ENCODE measurements at regions not wholly inside any gene's neighbourhood (a gene's known extent, or its start where the extent isn't known, plus 50 kb on each side); places are given as distances from the start of the nearest gene placed in this dataset.
"Not testable (repeated sequence)": the region's sequence is repeated elsewhere in the genome, so short reads cannot be mapped to it uniquely, and the experiment has no call there.

DNA sequence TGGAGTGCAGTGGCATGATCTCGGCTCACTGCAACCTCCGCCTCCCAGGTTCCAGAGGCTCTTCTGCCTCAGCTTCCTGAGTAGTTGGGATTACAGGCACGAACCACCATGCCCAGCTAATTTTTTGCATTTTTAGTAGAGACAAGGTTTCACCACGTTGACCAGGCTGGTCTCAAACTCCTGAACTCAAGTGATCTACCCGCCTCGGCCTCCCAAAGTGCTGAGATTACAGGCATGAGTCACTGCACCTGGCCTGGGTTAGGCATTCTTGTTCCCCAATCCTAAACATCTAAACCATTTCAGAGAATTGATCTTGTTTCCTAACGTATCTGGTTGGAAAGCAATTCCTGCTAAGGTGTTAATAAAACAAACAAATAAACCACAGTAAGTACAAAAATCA, 264.8 kb downstream of the EFCAB11 start:
- Mint-ChIP-seq H3K9me3 (peaks cover 28% of the 10 kb centered on the region), H3K36me3 (ENCODE audit: low read depth) (peaks cover 20% of the 10 kb centered on the region)
- DNase-seq (ENCODE audit: low spot score); H3K27ac Mint-ChIP-seq; H3K4me3 Mint-ChIP-seq (ENCODE audit: low read depth); H3K27me3 Mint-ChIP-seq (ENCODE audit: low read depth); intact Hi-C loops (cut with micrococcal nuclease); H3K4me1 Mint-ChIP-seq (ENCODE audit: low read depth): not testable (repeated sequence)

- Mint-ChIP-seq H3K4me3 (ENCODE audit: low read depth) (no peak overlapping the region), H3K27ac (no peak overlapping the region), H3K36me3 (ENCODE audit: low read depth) (peaks cover 24% of the 10 kb centered on the region), H3K9me3 (peaks cover 36% of the 10 kb centered on the region), H3K27me3 (ENCODE audit: low read depth) (no peaks in the 10 kb centered on the region), H3K4me1 (ENCODE audit: low read depth) (peaks cover 8% of the 10 kb centered on the region)
- DNase-seq (ENCODE audit: low spot score), result no peak
- intact Hi-C loops (cut with micrococcal nuclease), result no loop called here
Observed at GRCh38 chr14:89688507-89689211, 265.9 kb downstream of the EFCAB11 start.

- Mint-ChIP-seq H3K9me3 (peaks cover 44% of the 10 kb centered on the region), H3K36me3 (ENCODE audit: low read depth) (peaks cover 30% of the 10 kb centered on the region), H3K4me1 (ENCODE audit: low read depth) (peaks cover 16% of the 10 kb centered on the region)
- H3K27ac Mint-ChIP-seq; H3K4me3 Mint-ChIP-seq (ENCODE audit: low read depth); DNase-seq (ENCODE audit: low spot score); intact Hi-C loops (cut with micrococcal nuclease); H3K27me3 Mint-ChIP-seq (ENCODE audit: low read depth): not testable (repeated sequence)
Observed at GRCh38 chr14:89687129-89687528, 267.4 kb downstream of the EFCAB11 start.

- H3K9me3 Mint-ChIP-seq, result peaks cover 41% of the 10 kb centered on the region
- H3K4me1 Mint-ChIP-seq (ENCODE audit: low read depth), result peaks cover 40% of the 10 kb centered on the region
- H3K4me3 Mint-ChIP-seq (ENCODE audit: low read depth), result no peak overlapping the region
- no peak overlapping the region for H3K27ac Mint-ChIP-seq
- intact Hi-C loops (cut with micrococcal nuclease), result loop anchor here (5.0 kb wide), 2 partner anchors 88 to 262 kb away; no protein-coding TSS in a partner anchor
- no peaks in the 10 kb centered on the region for H3K27me3 Mint-ChIP-seq (ENCODE audit: low read depth)
- H3K36me3 Mint-ChIP-seq (ENCODE audit: low read depth), result peaks cover 32% of the 10 kb centered on the region
- no peak for DNase-seq (ENCODE audit: low spot score)
Observed at GRCh38 chr14:89684139-89684538, 267.1 kb upstream of the FOXN3 start.

DNA sequence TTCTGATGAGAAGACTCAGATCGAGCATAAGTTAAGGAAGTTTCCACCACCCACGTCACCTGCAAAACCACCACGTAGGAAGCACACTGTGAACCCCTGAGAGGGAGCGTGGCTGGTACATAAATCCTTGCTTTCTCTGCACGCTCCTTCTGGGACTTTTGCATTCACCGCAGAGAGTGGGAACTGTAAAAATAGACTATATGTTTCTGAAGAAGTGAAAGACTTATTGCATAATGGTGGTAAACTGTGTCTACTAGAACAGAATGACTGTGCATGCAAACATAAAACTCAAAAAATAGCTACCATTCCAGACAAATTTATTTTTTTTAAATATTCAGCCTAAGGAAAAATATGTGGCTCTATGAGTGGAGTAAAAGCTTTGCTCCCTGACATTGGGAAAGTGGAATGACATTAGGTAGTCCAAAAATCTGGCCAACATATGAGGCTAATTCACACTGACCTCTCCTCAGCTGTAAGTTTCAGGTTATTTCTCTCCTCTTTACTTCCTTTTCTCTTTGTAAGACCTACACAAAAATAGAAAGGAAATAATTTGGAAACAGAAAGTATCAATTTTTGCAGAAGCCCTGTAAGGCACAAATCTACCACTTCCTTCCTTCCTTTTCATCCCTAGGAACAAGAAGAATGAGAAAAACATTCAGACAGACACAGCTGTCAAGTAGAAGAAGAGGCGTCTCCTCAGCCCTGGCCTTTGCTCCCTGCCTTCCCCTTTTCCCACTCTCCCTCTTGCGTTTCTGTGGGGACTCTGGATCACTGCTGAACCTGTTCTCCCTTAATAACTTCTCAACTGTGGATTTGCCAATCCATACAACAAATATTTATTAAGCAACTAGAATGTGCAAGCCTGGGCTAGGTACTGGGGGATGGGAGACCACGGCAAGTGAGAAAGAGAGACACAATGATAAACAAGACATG, 264.3 kb upstream of the FOXN3 start:
- peak; percentile 26 for DNase-seq (ENCODE audit: low spot score)
- H3K4me3 Mint-ChIP-seq (ENCODE audit: low read depth), result peak overlapping the region; percentile 53
- H3K4me1 Mint-ChIP-seq (ENCODE audit: low read depth), result peaks cover 38% of the 10 kb centered on the region
- no peaks in the 10 kb centered on the region for H3K27me3 Mint-ChIP-seq (ENCODE audit: low read depth)
- peaks cover 26% of the 10 kb centered on the region for H3K36me3 Mint-ChIP-seq (ENCODE audit: low read depth)
- peaks cover 31% of the 10 kb centered on the region for H3K9me3 Mint-ChIP-seq
- intact Hi-C loops (cut with micrococcal nuclease), result loop anchor here (1.0 to 5.0 kb wide), 9 partner anchors 19 to 259 kb away; no protein-coding TSS in a partner anchor
- H3K27ac Mint-ChIP-seq, result peak overlapping the region; percentile 88

DNA sequence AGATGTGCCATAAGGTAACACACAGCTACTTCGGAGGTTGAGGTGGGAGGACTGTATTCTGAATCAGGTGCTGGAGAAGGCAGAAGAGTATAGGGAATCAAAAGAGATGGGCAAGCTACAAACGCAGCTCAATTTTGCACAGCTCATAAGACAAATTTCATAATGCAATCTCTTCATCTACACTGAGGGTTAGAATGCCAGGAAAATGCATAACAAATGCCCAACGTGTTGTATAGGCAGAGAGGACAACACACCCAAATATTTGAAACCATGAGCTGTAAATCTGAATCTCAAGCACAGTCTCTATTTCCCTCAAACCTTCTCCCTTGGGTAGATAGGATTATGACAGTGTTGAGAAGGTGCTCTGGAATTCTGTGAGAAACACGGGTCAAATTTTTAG, 263.1 kb upstream of the FOXN3 start:
- no peak overlapping the region for H3K4me3 Mint-ChIP-seq (ENCODE audit: low read depth)
- H3K36me3 Mint-ChIP-seq (ENCODE audit: low read depth), result peaks cover 17% of the 10 kb centered on the region
- no peaks in the 10 kb centered on the region for H3K27me3 Mint-ChIP-seq (ENCODE audit: low read depth)
- DNase-seq (ENCODE audit: low spot score), result no peak
- H3K9me3 Mint-ChIP-seq, result peaks cover 25% of the 10 kb centered on the region
- H3K27ac Mint-ChIP-seq, result peak overlapping the region; percentile 61
- peaks cover 47% of the 10 kb centered on the region for H3K4me1 Mint-ChIP-seq (ENCODE audit: low read depth)
- intact Hi-C loops (cut with micrococcal nuclease), result loop anchor here (2.0 to 5.0 kb wide), 7 partner anchors 21 to 258 kb away; no protein-coding TSS in a partner anchor

DNA sequence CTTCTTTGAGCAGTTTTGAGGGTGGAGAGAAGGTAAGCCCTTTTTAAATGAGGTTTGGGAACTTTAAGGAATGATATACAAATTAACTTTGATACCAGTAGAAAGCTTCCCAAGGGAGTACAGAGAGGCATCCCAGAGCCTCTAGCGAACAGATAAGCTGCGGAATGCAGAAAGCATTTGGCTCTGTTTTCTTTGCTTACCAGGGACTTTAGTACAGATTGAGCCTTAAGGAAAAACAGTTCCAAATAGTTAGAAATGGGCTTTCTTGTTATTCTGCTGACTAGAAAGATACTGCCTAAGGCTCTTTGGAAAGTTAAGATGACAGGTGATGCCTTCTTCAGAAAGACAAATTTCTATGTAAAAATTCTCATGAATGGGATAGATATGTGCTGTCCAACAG, 261.7 kb upstream of the FOXN3 start:
- DNase-seq (ENCODE audit: low spot score), result no peak
- Mint-ChIP-seq H3K27me3 (ENCODE audit: low read depth) (no peaks in the 10 kb centered on the region), H3K36me3 (ENCODE audit: low read depth) (peaks cover 8% of the 10 kb centered on the region), H3K4me3 (ENCODE audit: low read depth) (no peak overlapping the region), H3K9me3 (peaks cover 14% of the 10 kb centered on the region), H3K4me1 (ENCODE audit: low read depth) (peaks cover 50% of the 10 kb centered on the region), H3K27ac (no peak overlapping the region)
- intact Hi-C loops (cut with micrococcal nuclease), result no loop called here

DNA sequence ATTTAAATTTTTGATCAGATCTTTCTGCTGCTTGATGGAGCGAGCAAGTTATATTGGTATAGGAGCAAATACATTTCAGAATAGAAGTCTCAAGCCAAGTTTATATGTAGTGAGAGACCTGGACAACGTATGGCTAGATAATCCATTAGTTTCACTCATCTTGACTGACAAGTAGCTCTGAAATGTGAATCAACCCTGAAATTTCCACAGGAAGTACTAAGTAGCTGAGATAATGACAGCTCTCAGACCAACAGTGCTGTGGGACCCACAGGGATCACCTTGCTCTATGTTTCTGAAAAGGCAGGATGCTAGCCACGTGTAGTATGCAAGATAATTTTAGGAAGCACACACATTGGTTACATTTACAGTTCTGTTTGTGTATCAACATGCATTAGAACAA, 258.6 kb upstream of the FOXN3 start:
- no peak for DNase-seq (ENCODE audit: low spot score)
- intact Hi-C loops (cut with micrococcal nuclease), result no loop called here

DNA sequence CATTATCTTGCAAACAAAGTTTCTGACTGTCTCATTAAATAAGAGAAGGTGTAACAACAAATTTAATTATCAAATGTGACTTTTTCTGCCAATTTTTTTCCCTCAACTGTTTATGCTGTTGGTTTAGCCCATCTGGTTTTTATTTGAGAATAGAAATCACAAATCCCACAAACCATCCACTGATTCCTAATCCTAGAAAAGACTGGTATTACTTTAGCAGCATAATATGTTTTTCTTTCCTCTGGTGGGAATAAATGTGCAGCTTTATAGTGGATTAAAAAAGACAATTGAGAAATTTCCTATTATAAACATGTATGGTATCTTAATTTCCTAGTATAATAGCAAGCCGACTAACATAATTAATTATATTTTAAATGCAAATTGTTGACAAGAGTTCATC, 257.9 kb upstream of the FOXN3 start:
- Mint-ChIP-seq H3K4me1 (ENCODE audit: low read depth) (peaks cover 34% of the 10 kb centered on the region), H3K27me3 (ENCODE audit: low read depth) (no peaks in the 10 kb centered on the region), H3K4me3 (ENCODE audit: low read depth) (no peak overlapping the region), H3K9me3 (no peaks in the 10 kb centered on the region), H3K27ac (no peak overlapping the region), H3K36me3 (ENCODE audit: low read depth) (no peaks in the 10 kb centered on the region)
- intact Hi-C loops (cut with micrococcal nuclease), result no loop called here
- no peak for DNase-seq (ENCODE audit: low spot score)

More for the DNA sequence above, 258.6 kb upstream of the FOXN3 start:
- Mint-ChIP-seq H3K9me3 (no peaks in the 10 kb centered on the region), H3K36me3 (ENCODE audit: low read depth) (no peaks in the 10 kb centered on the region), H3K27ac (no peak overlapping the region), H3K4me3 (ENCODE audit: low read depth) (no peak overlapping the region), H3K27me3 (ENCODE audit: low read depth) (no peaks in the 10 kb centered on the region), H3K4me1 (ENCODE audit: low read depth) (peaks cover 40% of the 10 kb centered on the region)

DNA sequence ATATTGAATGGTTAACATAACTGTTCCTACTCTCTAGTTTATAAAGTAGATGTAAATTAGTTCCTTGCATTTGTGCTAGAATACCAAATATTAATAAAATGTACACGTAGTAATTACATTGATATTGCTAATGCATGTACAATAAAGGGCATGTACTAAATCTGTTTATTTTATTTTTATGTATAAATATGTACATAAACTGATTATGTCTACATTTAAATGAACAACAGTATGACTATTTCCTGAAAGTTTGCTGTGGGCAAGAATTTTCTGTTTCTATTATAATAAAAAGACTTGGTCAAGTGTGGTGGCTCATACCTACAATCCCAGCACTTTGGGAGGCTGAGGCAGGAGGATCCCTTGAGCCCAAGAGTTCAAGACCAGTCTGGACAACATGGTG, 257.2 kb upstream of the FOXN3 start:
- Mint-ChIP-seq H3K4me3 (ENCODE audit: low read depth) (no peak overlapping the region), H3K27ac (peak overlapping the region; percentile 28), H3K27me3 (ENCODE audit: low read depth) (no peaks in the 10 kb centered on the region), H3K36me3 (ENCODE audit: low read depth) (peaks cover 3% of the 10 kb centered on the region), H3K9me3 (no peaks in the 10 kb centered on the region), H3K4me1 (ENCODE audit: low read depth) (peaks cover 35% of the 10 kb centered on the region)
- DNase-seq (ENCODE audit: low spot score), result no peak
- intact Hi-C loops (cut with micrococcal nuclease), result no loop called here

GRCh38 chr14:89673512-89674225, 256.6 kb upstream of the FOXN3 start:
- peak; percentile 24 for DNase-seq (ENCODE audit: low spot score)
- intact Hi-C loops (cut with micrococcal nuclease), result loop anchor here (2.0 kb wide), 1 partner anchor 77 kb away; no protein-coding TSS in a partner anchor
- Mint-ChIP-seq H3K4me3 (ENCODE audit: low read depth) (no peak overlapping the region), H3K27me3 (ENCODE audit: low read depth) (no peaks in the 10 kb centered on the region), H3K4me1 (ENCODE audit: low read depth) (peaks cover 38% of the 10 kb centered on the region), H3K36me3 (ENCODE audit: low read depth) (peaks cover 3% of the 10 kb centered on the region), H3K9me3 (no peaks in the 10 kb centered on the region), H3K27ac (peak overlapping the region; percentile 28)

- H3K27me3 Mint-ChIP-seq (ENCODE audit: low read depth), result no peaks in the 10 kb centered on the region
- peaks cover 42% of the 10 kb centered on the region for H3K4me1 Mint-ChIP-seq (ENCODE audit: low read depth)
- H3K4me3 Mint-ChIP-seq (ENCODE audit: low read depth), result no peak overlapping the region
- H3K27ac Mint-ChIP-seq, result no peak overlapping the region
- intact Hi-C loops (cut with micrococcal nuclease), result loop anchor here (2.0 kb wide), 1 partner anchor 78 kb away; no protein-coding TSS in a partner anchor
- DNase-seq (ENCODE audit: low spot score), result no peak
- H3K9me3 Mint-ChIP-seq, result peaks cover 4% of the 10 kb centered on the region
- peaks cover 8% of the 10 kb centered on the region for H3K36me3 Mint-ChIP-seq (ENCODE audit: low read depth)
Observed at GRCh38 chr14:89672636-89673511, 255.8 kb upstream of the FOXN3 start.
